Muscle of arm (tissue), 1 donor: ENCODE measurements at regions not wholly inside any gene's neighbourhood (a gene's known extent, or its start where the extent isn't known, plus 50 kb on each side); places are given as distances from the start of the nearest gene placed in this dataset.
A peak's percentile ranks its signal among the peaks of the same experiment; 100 is the strongest.
"Not testable (repeated sequence)": the region's sequence is repeated elsewhere in the genome, so short reads cannot be mapped to it uniquely, and the experiment has no call there.

Experiments used
- DNase-seq: peaks from one replicate; pipeline ENCODE4 v3.0.0-alpha.2; 2013

- no peak for DNase-seq
Measured at GRCh38 chr19:13712767-13713201, 51.5 kb upstream of the MRI1 start.

- DNase-seq: no peak
Measured at GRCh38 chr19:13707915-13708314, 56.4 kb upstream of the MRI1 start.

GRCh38 chr19:13705928-13706447 lies 58.3 kb upstream of the MRI1 start:
- DNase-seq: no peak

GRCh38 chr19:13705201-13705600 lies 59.1 kb upstream of the MRI1 start:
- no peak for DNase-seq

- DNase-seq: no peak
Measured at GRCh38 chr19:13701624-13702023, 62.7 kb upstream of the MRI1 start.

GRCh38 chr19:13700621-13701020 lies 63.7 kb upstream of the MRI1 start:
- DNase-seq: no peak

- DNase-seq: no peak
Measured at GRCh38 chr19:13699786-13700185, 64.5 kb upstream of the MRI1 start.

- no peak for DNase-seq
Measured at GRCh38 chr19:13696839-13697238, 67.5 kb upstream of the MRI1 start.

- DNase-seq: no peak
Measured at GRCh38 chr19:13693889-13694288, 70.4 kb upstream of the MRI1 start.

GRCh38 chr19:13691569-13692435 lies 72.5 kb upstream of the MRI1 start:
- peak; percentile 7 for DNase-seq

GRCh38 chr19:13689085-13689484 lies 75.2 kb upstream of the MRI1 start:
- no peak for DNase-seq

- DNase-seq: no peak
Measured at GRCh38 chr19:13684021-13684420, 80.3 kb upstream of the MRI1 start.

GRCh38 chr19:13681509-13681908 lies 82.8 kb upstream of the MRI1 start:
- DNase-seq: no peak

- not testable (repeated sequence) for DNase-seq
Measured at GRCh38 chr19:13680708-13681360, 83.5 kb upstream of the MRI1 start.

- DNase-seq: not testable (repeated sequence)
Measured at GRCh38 chr19:13676967-13677366, 87.4 kb upstream of the MRI1 start.

GRCh38 chr19:13672480-13673175 lies 91.7 kb upstream of the MRI1 start:
- DNase-seq: not testable (repeated sequence)

- no peak for DNase-seq
Measured at GRCh38 chr19:13670846-13671245, 93.5 kb upstream of the MRI1 start.

- no peak for DNase-seq
Measured at GRCh38 chr19:13669780-13670355, 94.5 kb upstream of the MRI1 start.

- no peak for DNase-seq
Measured at GRCh38 chr19:13668964-13669363, 95.4 kb upstream of the MRI1 start.

- no peak for DNase-seq
Measured at GRCh38 chr19:13666165-13666564, 98.2 kb upstream of the MRI1 start.

- no peak for DNase-seq
Measured at GRCh38 chr19:13665125-13665905, 99.0 kb upstream of the MRI1 start.
